ENCODE measurements at regions not wholly inside any gene's neighbourhood (a gene's known extent, or its start where the extent isn't known, plus 50 kb on each side); places are given as distances from the start of the nearest gene placed in this dataset.

DNA sequence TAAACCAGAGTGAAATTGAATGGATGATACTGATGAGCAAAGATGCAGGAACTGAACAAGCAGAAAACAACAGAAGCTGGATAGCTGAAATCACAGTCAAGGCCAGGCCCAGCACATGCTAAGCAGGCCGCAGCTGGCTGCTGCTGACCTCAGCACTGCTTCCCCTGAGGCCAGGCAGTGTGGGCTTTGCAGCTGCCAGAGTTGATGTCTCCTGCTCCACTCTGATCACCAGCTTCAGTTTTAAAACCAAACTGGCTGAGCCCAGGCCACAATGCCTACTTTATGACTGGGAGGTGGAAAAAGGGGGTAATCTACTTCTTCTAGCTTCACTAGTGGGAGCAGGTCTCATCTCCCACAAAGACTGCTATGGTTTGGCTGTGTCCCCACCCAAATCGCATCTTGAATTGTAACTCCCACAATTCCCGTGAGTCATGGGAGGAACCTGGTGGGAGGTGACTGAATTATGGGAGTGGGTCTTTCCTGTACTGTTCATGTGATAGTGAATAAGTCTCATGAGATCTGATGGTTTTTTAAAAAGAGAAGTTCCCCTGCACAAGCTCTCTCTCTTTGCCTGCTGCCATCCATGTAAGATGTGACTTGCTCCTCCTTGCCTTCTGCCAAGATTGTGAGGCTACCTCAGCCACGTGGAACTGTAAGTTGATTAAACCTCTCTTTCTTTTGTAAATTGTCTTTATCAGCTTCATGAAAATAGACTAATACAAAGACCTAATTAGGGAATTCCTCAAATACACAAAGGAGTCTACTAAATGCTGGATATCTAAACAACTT is 136.4 kb upstream of the ITGB1 start:
- Histone ChIP-seq H3K4me1 (ENCODE audit: control insufficient read depth in 2 of 2, insufficient read depth in 2 of 2, low read length in 2 of 2) (peaks cover 32 to 37% of the 10 kb centered on the region in 2 donors), H3K4me2 (replicated peaks; ENCODE audit: low read depth, low read length, poor library complexity, severe bottlenecking) (no peak overlapping the region), H4K20me1 (ENCODE audit: control insufficient read depth, insufficient read depth, low read length, poor library complexity, severe bottlenecking) (no peaks in the 10 kb centered on the region), H3K9me3 (ENCODE audit: control extremely low read depth in 1 of 3, control insufficient read depth in 2 of 3, insufficient read depth in 1 of 3, low read length in 2 of 3) (peaks cover 0 to 19% (median 18%) of the 10 kb centered on the region in 3 donors), H3K79me2 (ENCODE audit: control insufficient read depth, insufficient read depth, low read length) (no peaks in the 10 kb centered on the region), H3K9ac (ENCODE audit: low read length) (peak overlapping the region; percentile 25), H3K27ac (ENCODE audit: low read length in 2 of 2) (no peak overlapping the region), H3K27me3 (replicated peaks in 1 of 4; ENCODE audit: control extremely low read depth in 1 of 4, control insufficient read depth in 3 of 4, insufficient read depth in 4 of 4, low read length in 3 of 4) (no peaks in the 10 kb centered on the region), H2AFZ (ENCODE audit: insufficient read depth, low read depth, low read length, poor library complexity, severe bottlenecking) (no peak overlapping the region), H3K4me3 (ENCODE audit: control extremely low read depth in 1 of 5, extremely low read depth in 1 of 5, insufficient read depth in 1 of 5, low read depth in 2 of 5, low read length in 4 of 5) (peak overlapping the region in 1 of 5 experiments; percentile 14), H3K36me3 (replicated peaks in 1 of 2; ENCODE audit: control extremely low read depth in 1 of 2, control insufficient read depth in 1 of 2, extremely low read depth in 1 of 2, insufficient read depth in 2 of 2, low read length in 1 of 2) (no peaks in the 10 kb centered on the region)
- Mint-ChIP-seq H3K27ac (peak overlapping the region; percentile 48), H3K4me1 (peaks cover 52% of the 10 kb centered on the region), H3K27me3 (no peaks in the 10 kb centered on the region), H3K9me3 (ENCODE audit: insufficient read depth) (peaks cover 8% of the 10 kb centered on the region), H3K4me3 (peak overlapping the region; percentile 18)
- intact Hi-C loops (cut with micrococcal nuclease) = loop anchor here (5.0 to 10.0 kb wide), 4 partner anchors 60 to 647 kb away; partner anchors contain the start of genes CCDC7 and ITGB1
- POLR2A ChIA-PET = no interaction called here
- no peak for TF ChIP-seq EZH2 (IDR thresholded peaks at IDR 0.05; ENCODE audit: borderline replicate concordance, insufficient read depth, low read depth, low read length, poor library complexity, severe bottlenecking)
- TF ChIP-seq, protein P1, sequence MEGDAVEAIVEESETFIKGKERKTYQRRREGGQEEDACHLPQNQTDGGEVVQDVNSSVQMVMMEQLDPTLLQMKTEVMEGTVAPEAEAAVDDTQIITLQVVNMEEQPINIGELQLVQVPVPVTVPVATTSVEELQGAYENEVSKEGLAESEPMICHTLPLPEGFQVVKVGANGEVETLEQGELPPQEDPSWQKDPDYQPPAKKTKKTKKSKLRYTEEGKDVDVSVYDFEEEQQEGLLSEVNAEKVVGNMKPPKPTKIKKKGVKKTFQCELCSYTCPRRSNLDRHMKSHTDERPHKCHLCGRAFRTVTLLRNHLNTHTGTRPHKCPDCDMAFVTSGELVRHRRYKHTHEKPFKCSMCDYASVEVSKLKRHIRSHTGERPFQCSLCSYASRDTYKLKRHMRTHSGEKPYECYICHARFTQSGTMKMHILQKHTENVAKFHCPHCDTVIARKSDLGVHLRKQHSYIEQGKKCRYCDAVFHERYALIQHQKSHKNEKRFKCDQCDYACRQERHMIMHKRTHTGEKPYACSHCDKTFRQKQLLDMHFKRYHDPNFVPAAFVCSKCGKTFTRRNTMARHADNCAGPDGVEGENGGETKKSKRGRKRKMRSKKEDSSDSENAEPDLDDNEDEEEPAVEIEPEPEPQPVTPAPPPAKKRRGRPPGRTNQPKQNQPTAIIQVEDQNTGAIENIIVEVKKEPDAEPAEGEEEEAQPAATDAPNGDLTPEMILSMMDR (IDR thresholded peaks at IDR 0.05) = no peak
- DNase-seq (no peak), ATAC-seq (ENCODE audit: low read depth) (no peak)
- CTCF ChIA-PET = no interaction called here
- 80% methylated on average over 1 of the region's 4 CpGs for WGBS (ENCODE audit: insufficient coverage)

DNA sequence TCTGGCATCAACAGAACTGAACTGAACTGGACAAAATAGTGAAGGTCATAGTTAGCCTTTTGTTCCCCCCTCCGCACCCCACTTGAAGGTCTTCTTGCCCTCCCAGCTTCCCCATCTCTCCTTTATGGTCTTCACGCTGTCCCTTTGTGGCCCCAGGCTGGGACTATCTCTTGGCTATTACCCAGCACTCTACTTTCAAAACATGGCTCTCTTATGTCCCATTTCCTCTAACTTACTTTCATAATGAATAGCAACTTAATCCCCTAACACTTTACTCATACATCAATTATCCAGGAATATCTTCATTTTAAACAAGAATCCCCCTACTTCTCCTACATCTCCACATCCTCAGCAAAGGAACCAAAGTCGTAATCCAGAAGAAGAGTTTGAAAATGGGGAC is 135.3 kb upstream of the ITGB1 start:
- no peaks in the 10 kb centered on the region for H3K79me2 ChIP-seq (ENCODE audit: control insufficient read depth, insufficient read depth, low read length)
- 86% methylated on average over 2 of the region's 3 CpGs for WGBS (ENCODE audit: insufficient coverage)
- H3K4me3 ChIP-seq (ENCODE audit: control extremely low read depth in 1 of 5, extremely low read depth in 1 of 5, insufficient read depth in 1 of 5, low read depth in 2 of 5, low read length in 4 of 5) = no peak overlapping the region
- ATAC-seq (ENCODE audit: low read depth) (no peak), DNase-seq (no peak)
- Mint-ChIP-seq H3K9me3 (ENCODE audit: insufficient read depth) (peaks cover 6% of the 10 kb centered on the region), H3K4me3 (no peak overlapping the region), H3K27ac (no peak overlapping the region), H3K27me3 (no peaks in the 10 kb centered on the region), H3K4me1 (peaks cover 43% of the 10 kb centered on the region)
- no peak overlapping the region for H3K27ac ChIP-seq (ENCODE audit: low read length in 2 of 2)
- ChIA-PET CTCF (no interaction called here), POLR2A (no interaction called here)
- H3K4me1 ChIP-seq (ENCODE audit: control insufficient read depth in 2 of 2, insufficient read depth in 2 of 2, low read length in 2 of 2) = peaks cover 23 to 31% of the 10 kb centered on the region in 2 donors
- H2AFZ ChIP-seq (ENCODE audit: insufficient read depth, low read depth, low read length, poor library complexity, severe bottlenecking) = no peak overlapping the region
- H3K9me3 ChIP-seq (ENCODE audit: control extremely low read depth in 1 of 3, control insufficient read depth in 2 of 3, insufficient read depth in 1 of 3, low read length in 2 of 3) = peaks cover 2 to 20% (median 20%) of the 10 kb centered on the region in 3 donors
- intact Hi-C loops (cut with micrococcal nuclease) = loop anchor here (10.0 kb wide), 2 partner anchors 61 to 139 kb away; partner anchors contain the start of gene ITGB1
- H3K27me3 ChIP-seq (replicated peaks in 1 of 4; ENCODE audit: control extremely low read depth in 1 of 4, control insufficient read depth in 3 of 4, insufficient read depth in 4 of 4, low read length in 3 of 4) = no peaks in the 10 kb centered on the region
- TF ChIP-seq EZH2 (IDR thresholded peaks at IDR 0.05; ENCODE audit: borderline replicate concordance, insufficient read depth, low read depth, low read length, poor library complexity, severe bottlenecking) = no peak
- TF ChIP-seq, protein P1 (IDR thresholded peaks at IDR 0.05) = no peak
- no peak overlapping the region for H3K4me2 ChIP-seq (replicated peaks; ENCODE audit: low read depth, low read length, poor library complexity, severe bottlenecking)
- no peak overlapping the region for H3K9ac ChIP-seq (ENCODE audit: low read length)
- H3K36me3 ChIP-seq (replicated peaks in 1 of 2; ENCODE audit: control extremely low read depth in 1 of 2, control insufficient read depth in 1 of 2, extremely low read depth in 1 of 2, insufficient read depth in 2 of 2, low read length in 1 of 2) = no peaks in the 10 kb centered on the region
- no peaks in the 10 kb centered on the region for H4K20me1 ChIP-seq (ENCODE audit: control insufficient read depth, insufficient read depth, low read length, poor library complexity, severe bottlenecking)

Data from B cell (primary cell).